HFF-Myc (cell line): ENCODE measurements at regions not wholly inside any gene's neighbourhood (a gene's known extent, or its start where the extent isn't known, plus 50 kb on each side); places are given as distances from the start of the nearest gene placed in this dataset.
"Not testable (repeated sequence)": the region's sequence is repeated elsewhere in the genome, so short reads cannot be mapped to it uniquely, and the experiment has no call there.

ENCODE experiments used
- DNase-seq: peaks from one replicate; pipeline ENCODE4 v3.0.0-alpha.2; 2011; ENCODE audit warnings: low read depth; ENCODE audit errors: extremely low read depth
- H3K4me3 ChIP-seq: replicated peaks from 2 replicates; pipeline ENCODE4 v1.5.1; 2011; ENCODE audit warnings: low read depth, mild to moderate bottlenecking, control low read depth, low read length
- TF ChIP-seq, protein P1 (sequence below): IDR thresholded peaks from 2 replicates; pipeline ENCODE4 v1.5.1; 2012; ENCODE audit warnings: mild to moderate bottlenecking, low read depth, low read length, control low read depth; ENCODE audit errors: missing control alignments

DNA sequence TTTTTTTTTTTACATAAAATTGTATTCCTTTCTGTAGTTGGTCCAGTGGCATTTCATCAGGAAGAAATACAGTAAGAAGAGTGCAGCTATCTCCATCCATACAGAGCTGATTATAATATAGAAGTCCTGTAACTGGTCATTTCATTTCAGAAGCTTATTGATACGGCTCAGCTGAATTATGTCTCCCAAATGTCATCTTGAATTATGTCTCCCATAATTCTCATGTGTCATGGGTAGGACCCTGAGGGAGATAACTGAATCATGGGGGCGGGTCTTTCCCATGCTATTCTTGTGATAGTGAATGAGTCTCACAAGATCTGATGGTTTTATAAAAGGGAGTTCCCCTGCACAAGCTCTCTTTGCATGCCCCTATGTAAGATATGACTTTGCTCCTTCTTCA is 492.9 kb downstream of the CHSY3 start:
- TF ChIP-seq, protein P1, sequence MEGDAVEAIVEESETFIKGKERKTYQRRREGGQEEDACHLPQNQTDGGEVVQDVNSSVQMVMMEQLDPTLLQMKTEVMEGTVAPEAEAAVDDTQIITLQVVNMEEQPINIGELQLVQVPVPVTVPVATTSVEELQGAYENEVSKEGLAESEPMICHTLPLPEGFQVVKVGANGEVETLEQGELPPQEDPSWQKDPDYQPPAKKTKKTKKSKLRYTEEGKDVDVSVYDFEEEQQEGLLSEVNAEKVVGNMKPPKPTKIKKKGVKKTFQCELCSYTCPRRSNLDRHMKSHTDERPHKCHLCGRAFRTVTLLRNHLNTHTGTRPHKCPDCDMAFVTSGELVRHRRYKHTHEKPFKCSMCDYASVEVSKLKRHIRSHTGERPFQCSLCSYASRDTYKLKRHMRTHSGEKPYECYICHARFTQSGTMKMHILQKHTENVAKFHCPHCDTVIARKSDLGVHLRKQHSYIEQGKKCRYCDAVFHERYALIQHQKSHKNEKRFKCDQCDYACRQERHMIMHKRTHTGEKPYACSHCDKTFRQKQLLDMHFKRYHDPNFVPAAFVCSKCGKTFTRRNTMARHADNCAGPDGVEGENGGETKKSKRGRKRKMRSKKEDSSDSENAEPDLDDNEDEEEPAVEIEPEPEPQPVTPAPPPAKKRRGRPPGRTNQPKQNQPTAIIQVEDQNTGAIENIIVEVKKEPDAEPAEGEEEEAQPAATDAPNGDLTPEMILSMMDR: no peak
- no peak for DNase-seq

DNA sequence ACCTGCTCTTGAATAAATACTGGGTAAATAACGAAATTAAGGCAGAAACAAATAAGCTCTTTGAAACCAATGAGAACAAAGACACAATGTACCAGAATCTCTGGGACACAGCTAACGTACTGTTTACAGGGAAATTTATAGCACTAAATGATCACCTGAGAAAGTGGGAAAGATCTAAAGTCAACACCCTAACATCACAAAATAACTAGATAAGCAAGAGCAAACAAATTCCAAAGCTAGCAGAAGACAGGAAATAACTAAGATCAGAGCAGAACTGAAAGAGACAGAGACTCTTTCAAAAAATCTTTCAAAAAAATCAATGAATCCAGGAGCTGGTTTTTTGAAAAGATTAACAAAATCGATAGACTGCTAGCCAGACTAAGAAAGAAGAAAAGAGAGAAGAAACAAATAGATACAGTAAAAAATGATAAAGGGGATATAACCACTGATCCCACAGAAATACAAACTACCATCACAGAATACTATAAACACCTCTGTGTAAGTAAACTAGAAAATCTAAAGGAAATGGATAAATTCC is 487.5 kb downstream of the CHSY3 start:
- not testable (repeated sequence) for DNase-seq, H3K4me3 ChIP-seq

More for the DNA sequence above, 492.9 kb downstream of the CHSY3 start:
- no peak overlapping the region for H3K4me3 ChIP-seq

DNA sequence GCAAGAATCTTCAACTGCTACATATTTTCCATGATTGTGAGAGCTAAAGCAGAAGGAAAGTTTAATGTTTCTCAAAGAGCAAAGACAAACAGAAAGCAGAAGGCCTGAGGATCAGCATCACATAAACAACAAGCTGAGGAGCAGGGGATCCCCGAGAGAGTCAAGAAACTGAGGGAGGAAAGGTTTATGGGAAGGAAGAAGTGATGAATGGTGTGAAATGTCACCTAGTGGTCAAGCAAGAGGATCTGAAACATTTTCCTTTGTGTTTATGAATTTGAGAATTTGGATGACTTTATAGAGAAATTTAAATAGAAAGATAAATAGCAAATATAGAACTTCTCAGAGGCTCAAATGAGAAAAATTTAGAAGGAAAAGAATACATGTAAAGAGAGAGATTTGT is 481.9 kb downstream of the CHSY3 start:
- TF ChIP-seq, protein P1: no peak
- no peak overlapping the region for H3K4me3 ChIP-seq
- no peak for DNase-seq

DNA sequence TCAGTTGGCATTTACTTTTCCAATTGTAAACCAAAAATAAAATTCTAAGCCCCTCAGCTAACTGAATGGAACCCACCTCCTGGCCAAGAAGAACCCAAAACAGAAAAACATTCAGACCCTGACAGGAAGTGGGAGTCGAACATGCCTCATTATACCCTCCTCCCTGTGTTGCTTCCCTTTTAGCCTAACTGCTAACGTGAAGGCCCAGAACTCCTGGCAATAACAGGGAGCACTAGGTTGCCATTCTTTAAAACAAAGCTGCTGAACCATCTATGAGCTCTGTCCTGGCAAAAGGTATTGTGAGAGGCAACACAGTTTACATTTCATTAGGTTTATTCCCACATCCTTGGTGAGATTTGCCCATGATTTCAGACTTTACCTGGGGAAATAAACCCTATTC is 481.4 kb downstream of the CHSY3 start:
- no peak for DNase-seq

DNA sequence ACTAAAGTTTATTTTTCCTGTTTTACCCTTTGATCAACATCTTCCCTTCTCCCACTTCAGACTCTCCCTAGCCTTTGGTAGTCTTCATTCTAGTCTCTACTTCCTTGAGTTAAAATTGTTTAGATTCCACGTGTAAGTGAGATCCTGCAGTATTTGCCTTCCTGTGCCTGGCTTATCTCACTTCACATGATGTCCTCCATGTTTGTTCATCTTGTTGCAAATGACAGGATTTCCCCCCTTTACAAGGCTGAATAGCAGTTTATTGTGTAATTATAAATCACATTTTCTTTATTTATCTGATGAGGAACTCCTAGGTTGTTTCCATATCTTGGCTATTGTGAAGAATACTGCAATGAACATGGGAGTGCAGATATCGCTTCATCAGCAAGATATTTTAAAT is 461.7 kb downstream of the CHSY3 start:
- TF ChIP-seq, protein P1: no peak
- H3K4me3 ChIP-seq: no peak overlapping the region
- no peak for DNase-seq

More for the DNA sequence above, 481.4 kb downstream of the CHSY3 start:
- H3K4me3 ChIP-seq: no peak overlapping the region
- TF ChIP-seq, protein P1: no peak

DNA sequence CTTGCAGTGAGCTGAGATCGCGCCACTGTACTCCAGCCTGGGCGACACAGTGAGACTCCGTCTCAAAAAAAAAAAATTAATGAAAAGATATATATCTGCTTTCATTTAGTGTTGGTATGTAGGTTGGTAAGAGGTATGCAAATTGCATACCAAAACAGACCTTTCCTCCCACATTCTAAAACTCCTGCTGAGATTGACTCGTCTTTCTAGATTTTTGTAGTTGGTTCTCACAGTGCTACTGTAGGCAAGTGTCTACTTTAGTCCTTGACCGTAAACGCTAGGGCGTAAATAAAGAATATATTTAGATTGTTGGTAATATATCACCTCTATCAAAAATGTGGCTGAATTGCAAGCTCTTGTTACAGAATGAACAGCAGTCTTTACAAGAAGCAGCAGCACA is 445.9 kb downstream of the CHSY3 start:
- no peak overlapping the region for H3K4me3 ChIP-seq
- DNase-seq: no peak
- TF ChIP-seq, protein P1: no peak

DNA sequence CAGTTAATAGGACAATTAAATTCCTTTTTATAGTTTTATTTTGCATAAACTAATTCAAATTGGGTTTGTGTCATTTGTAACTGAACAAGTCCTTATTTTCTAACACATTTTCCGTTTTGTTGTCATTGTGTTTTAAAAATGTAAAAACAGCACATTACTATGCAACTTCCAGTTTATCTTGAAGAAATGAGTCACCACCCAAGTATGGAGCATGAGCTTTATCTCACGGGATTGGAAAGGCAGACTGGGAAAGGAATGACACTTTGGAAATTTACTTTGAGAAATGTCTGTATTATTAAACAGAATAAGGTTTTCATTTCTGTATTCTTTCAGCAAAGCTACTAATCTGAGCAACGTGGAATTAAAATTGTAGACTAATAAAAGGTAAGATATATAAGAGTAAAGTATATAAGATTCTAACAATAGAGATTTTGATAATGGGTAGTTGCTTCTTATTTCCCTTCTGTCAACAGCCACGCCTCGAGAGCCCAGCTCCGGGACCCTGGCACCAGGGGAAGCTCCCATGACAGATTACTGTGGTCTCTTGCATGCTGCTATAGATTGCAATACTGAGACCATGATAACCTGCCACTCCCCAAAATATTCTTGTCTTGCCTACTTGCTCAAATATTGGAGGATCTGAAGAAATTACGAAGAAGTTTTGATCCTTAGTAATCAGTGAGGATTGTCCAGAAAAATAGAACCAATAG is 433.1 kb downstream of the CHSY3 start:
- no peak overlapping the region for H3K4me3 ChIP-seq
- TF ChIP-seq, protein P1: no peak
- DNase-seq: peak; percentile 1
